GM12872 (cell line): ENCODE measurements at regions not wholly inside any gene's neighbourhood (a gene's known extent, or its start where the extent isn't known, plus 50 kb on each side); places are given as distances from the start of the nearest gene placed in this dataset.

Experiments
- TF ChIP-seq, protein P1 (sequence below): IDR thresholded peaks from 3 replicates; pipeline ENCODE4 v1.5.1; 2011; ENCODE audit warnings: low read depth, mild to moderate bottlenecking, low read length, moderate library complexity; ENCODE audit not compliant: insufficient read depth

DNA sequence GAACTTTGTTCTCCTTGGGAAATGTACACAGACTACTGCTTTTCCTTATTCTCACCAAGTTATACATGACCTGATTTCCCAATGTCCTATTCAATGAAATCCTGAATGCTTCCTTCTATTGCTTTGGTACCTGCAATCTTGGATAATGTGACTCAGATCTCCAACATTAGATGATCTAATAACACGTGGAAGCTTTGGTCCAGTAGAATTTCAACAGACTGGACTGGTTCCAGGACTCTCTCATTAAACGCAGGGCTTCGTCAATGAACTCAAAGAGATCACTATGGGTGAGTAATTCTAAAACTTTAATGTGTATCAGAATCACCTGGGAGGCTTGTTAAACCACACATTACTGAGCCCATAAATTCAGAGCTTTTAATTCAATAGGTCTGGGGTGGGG, 413.6 kb upstream of the KCNH7 start:
- TF ChIP-seq, protein P1, sequence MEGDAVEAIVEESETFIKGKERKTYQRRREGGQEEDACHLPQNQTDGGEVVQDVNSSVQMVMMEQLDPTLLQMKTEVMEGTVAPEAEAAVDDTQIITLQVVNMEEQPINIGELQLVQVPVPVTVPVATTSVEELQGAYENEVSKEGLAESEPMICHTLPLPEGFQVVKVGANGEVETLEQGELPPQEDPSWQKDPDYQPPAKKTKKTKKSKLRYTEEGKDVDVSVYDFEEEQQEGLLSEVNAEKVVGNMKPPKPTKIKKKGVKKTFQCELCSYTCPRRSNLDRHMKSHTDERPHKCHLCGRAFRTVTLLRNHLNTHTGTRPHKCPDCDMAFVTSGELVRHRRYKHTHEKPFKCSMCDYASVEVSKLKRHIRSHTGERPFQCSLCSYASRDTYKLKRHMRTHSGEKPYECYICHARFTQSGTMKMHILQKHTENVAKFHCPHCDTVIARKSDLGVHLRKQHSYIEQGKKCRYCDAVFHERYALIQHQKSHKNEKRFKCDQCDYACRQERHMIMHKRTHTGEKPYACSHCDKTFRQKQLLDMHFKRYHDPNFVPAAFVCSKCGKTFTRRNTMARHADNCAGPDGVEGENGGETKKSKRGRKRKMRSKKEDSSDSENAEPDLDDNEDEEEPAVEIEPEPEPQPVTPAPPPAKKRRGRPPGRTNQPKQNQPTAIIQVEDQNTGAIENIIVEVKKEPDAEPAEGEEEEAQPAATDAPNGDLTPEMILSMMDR: no peak

DNA sequence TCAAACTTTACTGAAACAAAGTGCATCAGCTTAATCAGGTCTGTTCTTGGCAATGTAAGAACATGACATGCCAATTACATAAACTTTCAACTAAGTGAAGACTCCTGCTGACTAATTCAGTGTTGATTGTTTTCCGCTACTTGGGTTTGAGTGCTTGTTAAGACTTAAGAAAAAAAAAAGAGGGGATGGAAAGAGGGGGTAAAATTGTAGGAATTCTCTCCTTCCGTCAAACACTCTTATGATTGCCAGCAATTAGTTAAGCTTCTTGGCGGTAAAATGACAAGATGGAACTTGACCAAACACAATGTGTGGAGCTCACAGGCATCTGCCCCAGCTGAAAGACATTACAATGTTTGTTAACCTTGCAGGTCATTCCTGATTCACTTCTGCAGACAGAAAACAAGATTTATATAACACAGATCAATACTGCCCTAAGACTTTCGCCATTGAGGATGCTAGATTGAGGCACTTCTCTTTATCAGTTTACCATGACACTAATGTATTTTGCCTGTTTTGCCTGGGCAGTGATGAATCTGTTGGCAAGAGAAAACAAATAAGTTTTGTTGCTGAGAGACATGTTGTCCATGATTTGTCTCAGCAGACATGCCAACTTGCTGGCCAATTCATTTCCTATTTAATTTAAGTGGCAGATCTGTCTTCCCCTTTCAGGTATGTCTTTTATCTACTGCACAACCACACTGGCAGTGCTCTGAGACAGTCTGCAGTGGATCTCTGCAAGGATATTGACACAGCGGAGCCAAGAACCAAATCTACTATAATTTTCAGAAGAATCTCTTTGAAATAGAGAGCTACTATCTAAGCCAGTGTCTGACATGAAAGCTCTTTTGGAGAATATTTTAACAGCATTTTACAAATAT, 410.0 kb upstream of the KCNH7 start:
- TF ChIP-seq, protein P1: no peak

DNA sequence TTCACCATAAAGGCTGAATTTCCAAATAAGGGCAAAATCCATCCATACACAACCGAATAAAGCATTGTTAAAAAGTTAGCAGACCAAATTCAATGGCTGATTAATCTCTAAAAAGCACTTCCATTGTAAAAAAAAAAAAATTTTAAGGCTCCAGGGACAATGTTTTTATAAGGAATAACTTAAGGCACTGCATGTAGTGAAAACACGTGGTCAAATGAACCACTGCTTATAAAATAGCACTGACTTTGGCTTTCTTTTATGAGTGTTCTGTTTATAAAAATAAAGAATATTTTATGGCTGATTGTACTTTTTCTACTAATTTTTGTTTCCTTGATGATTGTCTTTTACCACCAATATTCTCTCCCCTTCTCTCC, 409.3 kb upstream of the KCNH7 start:
- TF ChIP-seq, protein P1: no peak

- TF ChIP-seq, protein P1: no peak
Observed at GRCh38 chr2:163247156-163247846, 408.7 kb upstream of the KCNH7 start.

GRCh38 chr2:163246135-163246534, 407.6 kb upstream of the KCNH7 start:
- TF ChIP-seq, protein P1: no peak

- TF ChIP-seq, protein P1: no peak
Observed at GRCh38 chr2:163236553-163236952, 398.0 kb upstream of the KCNH7 start.

- TF ChIP-seq, protein P1: no peak
Observed at GRCh38 chr2:163231666-163232065, 393.1 kb upstream of the KCNH7 start.
